ENCODE measurements at regions not wholly inside any gene's neighbourhood (a gene's known extent, or its start where the extent isn't known, plus 50 kb on each side); places are given as distances from the start of the nearest gene placed in this dataset.

DNA sequence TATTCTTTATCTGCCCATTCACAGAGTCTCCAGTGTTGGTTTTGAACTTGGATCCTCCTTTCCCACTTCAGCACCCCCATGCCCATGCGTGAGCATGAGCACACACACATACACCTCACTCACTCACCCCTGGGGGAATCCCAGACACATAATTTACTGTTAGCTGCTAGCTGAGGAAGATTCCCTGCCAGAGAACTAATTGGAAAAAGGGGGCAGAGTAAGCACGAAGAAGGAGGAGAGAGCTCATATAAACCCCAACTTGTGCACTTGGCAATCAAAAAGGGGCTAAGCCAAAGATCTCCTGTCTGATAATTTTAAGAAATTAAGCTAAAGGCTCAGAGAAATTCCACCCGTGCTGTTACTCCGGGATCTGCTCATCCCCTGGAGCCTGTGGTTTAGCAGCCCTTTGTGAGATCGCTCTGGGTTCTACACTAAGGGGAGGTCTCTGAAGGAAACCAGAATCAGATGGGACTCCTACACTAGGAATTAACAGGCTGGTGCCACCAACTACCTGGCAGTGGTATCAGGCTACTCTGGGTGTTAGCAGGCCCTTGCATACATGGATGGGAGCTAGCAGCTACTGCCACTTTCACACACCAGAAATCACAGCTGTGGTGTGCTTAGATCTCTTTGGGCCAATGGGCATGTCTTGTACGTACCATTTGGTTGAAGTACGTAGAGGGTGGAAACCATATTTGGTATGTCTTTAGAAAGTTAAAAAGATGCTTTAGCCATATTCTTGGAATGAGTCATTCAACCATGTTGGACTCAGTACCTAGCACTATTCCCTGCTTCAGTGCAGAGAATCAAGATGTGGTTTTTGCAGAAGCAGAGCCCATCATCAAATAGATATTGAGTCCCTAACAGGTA, 95.6 kb upstream of the SLC14A2 start:
- intact Hi-C loops (cut with DNase I, micrococcal nuclease), result no loop called here
- ATAC-seq (ENCODE audit: poor library complexity) (no peak), DNase-seq (no peak)
- Histone ChIP-seq H3K36me3 (ENCODE audit: insufficient read depth, low read length) (no peaks in the 10 kb centered on the region), H3K27me3 (ENCODE audit: control insufficient read depth in 1 of 2, insufficient read depth in 2 of 2, low read length in 2 of 2) (peaks cover 0 to 3% of the 10 kb centered on the region in 2 experiments), H3K27ac (ENCODE audit: low read depth in 1 of 2, low read length in 2 of 2) (no peak overlapping the region), H3K4me1 (ENCODE audit: insufficient read depth, low read length) (no peaks in the 10 kb centered on the region), H3K4me3 (ENCODE audit: low read length) (no peak overlapping the region), H3K9me3 (ENCODE audit: control insufficient read depth in 1 of 2, insufficient read depth in 1 of 2, low read length in 2 of 2) (no peaks in the 10 kb centered on the region)
- H3K27ac Mint-ChIP-seq, result no peak overlapping the region
- POLR2A ChIA-PET, result no interaction called here
- TF ChIP-seq, protein P1, sequence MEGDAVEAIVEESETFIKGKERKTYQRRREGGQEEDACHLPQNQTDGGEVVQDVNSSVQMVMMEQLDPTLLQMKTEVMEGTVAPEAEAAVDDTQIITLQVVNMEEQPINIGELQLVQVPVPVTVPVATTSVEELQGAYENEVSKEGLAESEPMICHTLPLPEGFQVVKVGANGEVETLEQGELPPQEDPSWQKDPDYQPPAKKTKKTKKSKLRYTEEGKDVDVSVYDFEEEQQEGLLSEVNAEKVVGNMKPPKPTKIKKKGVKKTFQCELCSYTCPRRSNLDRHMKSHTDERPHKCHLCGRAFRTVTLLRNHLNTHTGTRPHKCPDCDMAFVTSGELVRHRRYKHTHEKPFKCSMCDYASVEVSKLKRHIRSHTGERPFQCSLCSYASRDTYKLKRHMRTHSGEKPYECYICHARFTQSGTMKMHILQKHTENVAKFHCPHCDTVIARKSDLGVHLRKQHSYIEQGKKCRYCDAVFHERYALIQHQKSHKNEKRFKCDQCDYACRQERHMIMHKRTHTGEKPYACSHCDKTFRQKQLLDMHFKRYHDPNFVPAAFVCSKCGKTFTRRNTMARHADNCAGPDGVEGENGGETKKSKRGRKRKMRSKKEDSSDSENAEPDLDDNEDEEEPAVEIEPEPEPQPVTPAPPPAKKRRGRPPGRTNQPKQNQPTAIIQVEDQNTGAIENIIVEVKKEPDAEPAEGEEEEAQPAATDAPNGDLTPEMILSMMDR (IDR thresholded peaks at IDR 0.05), result no peak
- H3K4me1 Mint-ChIP-seq (ENCODE audit: low read depth), result no peaks in the 10 kb centered on the region
- H3K9me3 Mint-ChIP-seq, result no peaks in the 10 kb centered on the region
- H3K4me3 Mint-ChIP-seq, result no peak overlapping the region
- H3K27me3 Mint-ChIP-seq, result no peaks in the 10 kb centered on the region
- CTCF ChIA-PET, result no interaction called here
- no peaks in the 10 kb centered on the region for H3K36me3 Mint-ChIP-seq (ENCODE audit: low read depth)

DNA sequence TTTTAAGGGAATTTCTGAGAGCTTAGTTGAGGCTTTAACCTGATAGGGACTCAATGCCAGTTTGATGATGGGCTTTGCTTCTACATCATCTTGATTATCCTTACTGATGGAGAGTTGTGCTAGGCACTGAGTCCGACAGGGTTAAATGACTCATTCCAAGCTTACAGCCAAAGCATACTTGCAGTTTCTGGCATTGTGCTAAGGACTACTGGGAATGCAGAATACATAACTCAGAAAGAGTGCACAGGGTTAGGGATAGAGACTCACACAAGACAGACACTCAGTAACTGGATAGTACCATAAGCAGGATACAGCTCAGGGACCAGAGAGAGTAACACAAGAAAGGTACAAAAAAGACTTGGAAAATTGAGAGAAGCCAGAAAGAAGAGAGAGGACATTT, 94.1 kb upstream of the SLC14A2 start:
- DNase-seq, result no peak
- H3K4me3 ChIP-seq (ENCODE audit: low read length), result no peak overlapping the region
- Mint-ChIP-seq H3K4me1 (ENCODE audit: low read depth) (no peaks in the 10 kb centered on the region), H3K36me3 (ENCODE audit: low read depth) (no peaks in the 10 kb centered on the region), H3K4me3 (no peak overlapping the region), H3K27me3 (no peaks in the 10 kb centered on the region), H3K9me3 (no peaks in the 10 kb centered on the region), H3K27ac (no peak overlapping the region)
- ChIA-PET CTCF (no interaction called here), POLR2A (no interaction called here)
- no peak for ATAC-seq (ENCODE audit: poor library complexity)
- TF ChIP-seq, protein P1 (IDR thresholded peaks at IDR 0.05), result no peak
- no peaks in the 10 kb centered on the region for H3K4me1 ChIP-seq (ENCODE audit: insufficient read depth, low read length)
- H3K27me3 ChIP-seq (ENCODE audit: control insufficient read depth in 1 of 2, insufficient read depth in 2 of 2, low read length in 2 of 2), result peaks cover 0 to 4% of the 10 kb centered on the region in 2 experiments
- intact Hi-C loops (cut with DNase I, micrococcal nuclease), result no loop called here
- no peaks in the 10 kb centered on the region for H3K36me3 ChIP-seq (ENCODE audit: insufficient read depth, low read length)
- no peak overlapping the region for H3K27ac ChIP-seq (ENCODE audit: low read depth in 1 of 2, low read length in 2 of 2)
- no peaks in the 10 kb centered on the region for H3K9me3 ChIP-seq (ENCODE audit: control insufficient read depth in 1 of 2, insufficient read depth in 1 of 2, low read length in 2 of 2)

DNA sequence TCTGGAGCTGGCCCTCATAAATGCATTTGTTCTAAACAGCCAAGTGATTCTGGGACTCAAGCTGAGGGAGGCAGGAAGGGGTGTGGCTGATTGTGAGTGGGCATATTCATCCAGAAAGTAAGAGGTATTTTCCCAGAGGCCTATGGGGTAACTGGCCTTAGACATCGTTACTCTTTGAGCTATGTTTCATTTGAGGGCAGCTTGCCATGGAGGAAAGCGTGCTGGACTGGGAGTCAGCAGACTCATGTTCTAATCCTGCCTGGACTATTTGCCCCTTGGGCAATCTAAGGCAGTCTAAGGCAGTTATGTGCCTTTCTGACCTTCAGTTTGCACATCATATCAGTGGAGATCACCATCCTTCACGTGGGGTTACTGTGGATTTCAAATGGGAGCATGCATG, 93.5 kb upstream of the SLC14A2 start:
- no peaks in the 10 kb centered on the region for H3K9me3 ChIP-seq (ENCODE audit: control insufficient read depth in 1 of 2, insufficient read depth in 1 of 2, low read length in 2 of 2)
- H3K36me3 Mint-ChIP-seq (ENCODE audit: low read depth), result no peaks in the 10 kb centered on the region
- CTCF ChIA-PET, result no interaction called here
- H3K36me3 ChIP-seq (ENCODE audit: insufficient read depth, low read length), result no peaks in the 10 kb centered on the region
- H3K4me3 Mint-ChIP-seq, result no peak overlapping the region
- no peak overlapping the region for H3K27ac ChIP-seq (ENCODE audit: low read depth in 1 of 2, low read length in 2 of 2)
- no peaks in the 10 kb centered on the region for H3K4me1 ChIP-seq (ENCODE audit: insufficient read depth, low read length)
- intact Hi-C loops (cut with DNase I, micrococcal nuclease), result no loop called here
- no peak overlapping the region for H3K4me3 ChIP-seq (ENCODE audit: low read length)
- no peak overlapping the region for H3K27ac Mint-ChIP-seq
- H3K27me3 Mint-ChIP-seq, result peaks cover 5% of the 10 kb centered on the region
- no peak for DNase-seq
- TF ChIP-seq, protein P1 (IDR thresholded peaks at IDR 0.05), result no peak
- H3K27me3 ChIP-seq (ENCODE audit: control insufficient read depth in 1 of 2, insufficient read depth in 2 of 2, low read length in 2 of 2), result peaks cover 0 to 4% of the 10 kb centered on the region in 2 experiments
- POLR2A ChIA-PET, result no interaction called here
- no peak for ATAC-seq (ENCODE audit: poor library complexity)
- H3K9me3 Mint-ChIP-seq, result no peaks in the 10 kb centered on the region
- H3K4me1 Mint-ChIP-seq (ENCODE audit: low read depth), result no peaks in the 10 kb centered on the region
